ENCODE measurements at regions not wholly inside any gene's neighbourhood (a gene's known extent, or its start where the extent isn't known, plus 50 kb on each side); places are given as distances from the start of the nearest gene placed in this dataset.

- DNase-seq: no peak
Observed at GRCh38 chr12:97276661-97277429, 185.8 kb upstream of the RMST start.

- DNase-seq: no peak
Observed at GRCh38 chr12:97283297-97283696, 179.3 kb upstream of the RMST start.

GRCh38 chr12:97288531-97288930 is 174.1 kb upstream of the RMST start:
- no peak for DNase-seq

- no peak for DNase-seq
Observed at GRCh38 chr12:97292588-97292987, 170.0 kb upstream of the RMST start.

GRCh38 chr12:97293541-97293940 is 169.1 kb upstream of the RMST start:
- no peak for DNase-seq

- no peak for DNase-seq
Observed at GRCh38 chr12:97299847-97300246, 162.8 kb upstream of the RMST start.

- DNase-seq: no peak
Observed at GRCh38 chr12:97300431-97300830, 162.2 kb upstream of the RMST start.

- no peak for DNase-seq
Observed at GRCh38 chr12:97300891-97301290, 161.7 kb upstream of the RMST start.

GRCh38 chr12:97301576-97301975 is 161.0 kb upstream of the RMST start:
- DNase-seq: no peak

- no peak for DNase-seq
Observed at GRCh38 chr12:97305651-97306050, 157.0 kb upstream of the RMST start.

GRCh38 chr12:97306147-97306546 is 156.5 kb upstream of the RMST start:
- no peak for DNase-seq

- DNase-seq: no peak
Observed at GRCh38 chr12:97308576-97309198, 153.9 kb upstream of the RMST start.

GRCh38 chr12:97309921-97310320 is 152.7 kb upstream of the RMST start:
- no peak for DNase-seq

GRCh38 chr12:97312570-97313135 is 150.0 kb upstream of the RMST start:
- no peak for DNase-seq

- DNase-seq: no peak
Observed at GRCh38 chr12:97313471-97314190, 149.0 kb upstream of the RMST start.

- no peak for DNase-seq
Observed at GRCh38 chr12:97316321-97316720, 146.3 kb upstream of the RMST start.

GRCh38 chr12:97321621-97322020 is 141.0 kb upstream of the RMST start:
- no peak for DNase-seq

- DNase-seq: no peak
Observed at GRCh38 chr12:97322388-97322787, 140.2 kb upstream of the RMST start.

- no peak for DNase-seq
Observed at GRCh38 chr12:97323154-97323553, 139.4 kb upstream of the RMST start.

- no peak for DNase-seq
Observed at GRCh38 chr12:97324471-97324870, 138.1 kb upstream of the RMST start.

- DNase-seq: no peak
Observed at GRCh38 chr12:97335115-97335514, 127.5 kb upstream of the RMST start.

- DNase-seq: no peak
Observed at GRCh38 chr12:97336900-97337751, 125.5 kb upstream of the RMST start.

GRCh38 chr12:97342130-97342529 is 120.5 kb upstream of the RMST start:
- DNase-seq: no peak
